HG03139 (cell line): ENCODE measurements at regions not wholly inside any gene's neighbourhood (a gene's known extent, or its start where the extent isn't known, plus 50 kb on each side); places are given as distances from the start of the nearest gene placed in this dataset.

Experiments used
- ATAC-seq: cut with Tn5 transposase; IDR thresholded peaks from one replicate; pipeline ENCODE4 v1.9.1; 2021; ENCODE audit not compliant: unreplicated experiment

- ATAC-seq, result no peak
These were observed 145.1 kb downstream of the SIPA1L2 start for GRCh38 chr1:232484856-232485255.

DNA sequence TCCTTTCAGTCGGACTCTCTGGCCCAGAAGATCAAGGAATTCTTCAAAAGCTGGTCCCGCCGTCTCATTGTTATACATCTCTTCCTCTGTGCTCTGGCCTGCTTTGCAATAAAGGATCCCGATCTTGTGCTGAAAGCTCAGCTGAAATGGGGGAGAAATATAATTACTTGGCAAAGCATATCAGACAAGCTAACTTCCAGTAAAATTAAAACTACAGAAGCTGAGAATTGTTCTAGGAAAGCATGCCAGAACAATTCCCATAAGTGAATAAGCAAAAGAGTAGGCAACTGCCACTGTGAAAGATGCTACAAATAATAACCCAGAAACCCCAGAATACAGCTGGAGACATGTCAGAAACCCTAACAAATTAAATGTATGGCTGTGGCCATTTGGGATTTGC lies 146.1 kb downstream of the SIPA1L2 start:
- no peak for ATAC-seq

GRCh38 chr1:232481091-232481490 lies 148.8 kb downstream of the SIPA1L2 start:
- ATAC-seq, result no peak

DNA sequence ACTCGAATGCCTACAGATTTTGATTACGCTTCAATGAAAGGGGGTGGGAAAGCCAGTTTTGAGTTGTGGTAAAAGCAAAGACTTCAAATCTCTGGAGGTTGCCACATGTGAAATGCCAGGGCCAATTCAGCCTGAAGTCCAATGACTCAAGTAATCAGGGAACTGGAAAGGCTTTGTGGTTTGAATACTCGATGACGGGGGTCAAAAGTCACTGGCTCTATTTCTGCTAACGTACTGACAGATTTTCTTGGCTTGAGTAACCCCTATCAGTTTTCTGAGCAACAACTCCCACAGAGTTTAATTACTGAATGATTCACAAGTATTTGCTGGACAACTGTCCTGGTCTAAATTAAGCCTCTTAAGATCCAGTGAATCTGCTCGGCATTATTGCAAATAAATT lies 152.2 kb downstream of the SIPA1L2 start:
- no peak for ATAC-seq

GRCh38 chr1:232476538-232476950 lies 153.4 kb downstream of the SIPA1L2 start:
- ATAC-seq, result no peak

DNA sequence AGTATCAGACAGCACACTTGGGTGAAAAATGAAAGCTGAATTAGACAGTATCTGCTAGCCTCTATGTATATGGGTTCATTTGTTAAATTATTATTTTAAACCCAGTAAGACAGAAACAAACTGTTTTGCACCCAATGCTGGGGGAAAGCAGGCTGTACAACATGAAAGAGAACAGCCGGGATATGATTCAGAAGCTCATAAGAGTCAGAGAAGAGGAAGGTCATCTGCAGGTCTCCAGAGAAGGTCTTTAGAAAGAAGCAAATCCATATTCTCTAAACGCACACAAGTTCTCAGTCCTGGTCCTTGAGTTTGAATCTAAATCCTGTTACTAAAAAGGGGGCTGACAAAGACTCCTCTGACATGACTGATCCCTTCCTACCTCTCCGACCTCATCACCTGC lies 155.1 kb downstream of the SIPA1L2 start:
- ATAC-seq, result no peak

DNA sequence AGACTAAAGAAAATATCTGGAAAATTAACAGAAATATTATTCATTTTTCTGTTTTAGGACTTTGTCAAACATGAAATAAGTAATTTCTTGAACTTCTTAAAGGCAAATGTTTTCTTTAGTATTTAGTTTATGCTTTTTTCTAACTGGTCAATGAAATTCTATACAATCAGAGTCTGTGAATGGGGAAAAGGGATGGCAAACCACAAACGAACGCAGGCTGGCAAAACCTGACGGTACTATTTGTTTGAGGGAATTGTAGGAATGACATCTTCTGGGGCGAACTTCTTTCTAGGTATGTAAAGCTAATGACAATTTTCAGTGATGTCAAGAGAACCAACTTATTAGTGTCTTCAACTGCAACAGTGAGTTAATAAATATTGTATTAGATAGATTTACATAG lies 156.0 kb downstream of the SIPA1L2 start:
- no peak for ATAC-seq

DNA sequence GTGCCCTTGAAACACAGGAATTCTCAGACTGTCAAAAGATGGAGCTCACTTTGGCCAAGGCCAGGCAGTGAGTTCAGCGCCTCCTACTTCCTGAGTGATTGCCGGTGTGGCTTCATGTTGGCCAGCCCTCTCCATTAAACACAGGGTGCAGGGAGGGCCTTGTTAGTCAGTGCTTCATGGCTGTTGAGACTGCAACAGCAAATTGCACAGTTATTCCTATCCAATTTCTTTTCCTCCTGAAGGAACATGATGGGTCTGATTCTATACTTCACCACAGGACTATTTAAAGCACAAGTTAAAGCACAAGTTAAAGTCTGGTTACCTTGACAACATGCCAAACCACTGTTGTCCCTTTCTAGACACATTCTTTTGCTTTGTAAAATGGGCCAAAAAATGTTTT lies 156.6 kb downstream of the SIPA1L2 start:
- ATAC-seq, result no peak

DNA sequence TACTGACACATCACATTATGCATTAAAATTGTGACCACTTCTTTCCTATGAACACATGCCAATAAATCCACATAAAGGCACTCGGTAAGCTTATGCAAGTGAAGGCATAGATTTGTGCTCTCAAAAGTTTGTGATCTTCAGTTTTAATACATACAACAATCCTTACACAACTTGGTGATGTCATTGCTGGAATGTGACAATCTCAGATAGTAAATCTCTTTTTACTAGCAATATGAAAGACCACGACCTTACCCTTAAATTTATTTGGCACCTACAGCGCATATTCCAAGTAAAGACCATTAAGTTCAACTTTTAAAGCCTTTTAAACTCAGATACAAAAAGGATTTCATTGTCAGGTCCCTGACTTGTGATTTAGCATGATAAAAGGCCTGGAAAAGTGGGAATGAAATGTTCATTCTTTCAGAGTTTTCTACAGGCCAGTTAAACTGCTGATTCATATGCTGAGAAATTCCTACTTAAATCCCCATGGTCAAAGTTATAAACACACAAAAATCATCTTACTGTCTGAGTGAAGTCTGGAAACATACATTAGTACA lies 157.4 kb downstream of the SIPA1L2 start:
- ATAC-seq, result no peak

- ATAC-seq, result no peak
These were observed 158.7 kb downstream of the SIPA1L2 start for GRCh38 chr1:232471250-232471649.

DNA sequence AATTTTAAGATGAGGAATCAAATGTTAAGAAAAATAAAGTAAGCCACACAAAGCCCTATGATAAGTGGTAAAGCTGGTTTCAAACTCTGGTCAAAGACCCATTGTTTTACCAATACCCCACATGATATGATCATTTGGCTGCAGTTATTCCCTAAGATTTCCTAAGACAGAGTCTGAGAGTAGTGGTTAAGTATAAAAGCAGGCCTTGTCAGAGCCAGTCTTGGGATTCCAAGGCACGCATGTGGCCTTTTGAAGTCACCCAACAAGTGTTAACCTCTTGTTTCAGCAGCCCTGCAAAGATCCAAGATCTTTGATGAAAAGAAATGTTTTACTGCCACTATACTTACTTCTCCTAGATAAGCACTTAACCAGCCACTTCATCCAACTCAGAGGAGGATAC lies 159.2 kb downstream of the SIPA1L2 start:
- ATAC-seq, result no peak

DNA sequence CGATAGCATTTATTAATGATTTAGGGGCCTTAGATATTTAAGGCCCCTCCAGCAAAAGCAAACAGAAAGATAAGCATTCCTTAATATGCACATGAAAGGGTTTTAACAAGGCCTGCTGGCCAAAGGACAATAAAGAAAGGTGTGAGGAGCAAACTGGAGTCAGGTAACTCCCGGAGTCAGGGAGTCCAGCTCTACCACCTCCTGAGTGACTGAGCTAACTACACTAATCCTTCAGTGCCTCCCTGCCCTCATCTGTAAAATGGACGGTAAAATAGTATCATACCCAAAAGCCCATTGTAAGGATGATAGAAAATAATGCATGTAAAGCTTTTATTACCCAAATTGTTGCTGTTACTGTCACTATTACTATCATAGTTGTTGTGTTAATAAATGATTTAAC lies 161.7 kb downstream of the SIPA1L2 start:
- no peak for ATAC-seq

DNA sequence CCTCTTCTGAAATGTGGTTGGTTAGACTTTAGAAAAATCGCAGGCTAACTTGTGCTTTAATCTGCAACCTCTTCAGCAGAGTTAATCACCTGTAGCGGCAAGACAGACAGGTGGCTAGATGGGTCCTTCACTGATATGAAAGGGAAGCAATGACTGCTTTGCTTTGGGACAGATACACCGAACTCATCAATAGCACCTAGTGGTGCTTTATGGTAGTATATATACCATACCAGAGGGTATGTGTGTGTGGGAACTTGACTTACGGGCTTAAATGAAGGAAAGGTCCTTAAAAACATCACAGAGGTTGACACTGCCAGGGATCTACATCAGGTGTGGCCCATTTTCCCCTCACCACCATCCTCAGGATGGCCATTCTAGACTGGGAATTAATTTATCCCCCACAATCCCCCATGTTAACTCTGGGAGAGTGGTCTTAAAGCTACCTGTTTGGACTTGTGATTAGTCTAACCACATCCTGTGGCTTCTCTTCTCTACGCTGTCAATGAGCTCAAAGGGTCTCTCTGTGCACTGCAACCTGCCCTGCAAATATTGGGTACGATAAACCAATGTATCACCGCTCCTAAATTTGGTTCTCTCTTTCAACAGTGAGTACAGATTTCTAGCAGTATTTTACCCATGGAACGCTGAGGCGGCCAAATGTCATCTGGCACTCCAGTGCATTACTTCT lies 162.7 kb downstream of the SIPA1L2 start:
- no peak for ATAC-seq

GRCh38 chr1:232464325-232464724 lies 165.6 kb downstream of the SIPA1L2 start:
- ATAC-seq, result no peak

GRCh38 chr1:232463225-232463624 lies 166.7 kb downstream of the SIPA1L2 start:
- ATAC-seq, result no peak

DNA sequence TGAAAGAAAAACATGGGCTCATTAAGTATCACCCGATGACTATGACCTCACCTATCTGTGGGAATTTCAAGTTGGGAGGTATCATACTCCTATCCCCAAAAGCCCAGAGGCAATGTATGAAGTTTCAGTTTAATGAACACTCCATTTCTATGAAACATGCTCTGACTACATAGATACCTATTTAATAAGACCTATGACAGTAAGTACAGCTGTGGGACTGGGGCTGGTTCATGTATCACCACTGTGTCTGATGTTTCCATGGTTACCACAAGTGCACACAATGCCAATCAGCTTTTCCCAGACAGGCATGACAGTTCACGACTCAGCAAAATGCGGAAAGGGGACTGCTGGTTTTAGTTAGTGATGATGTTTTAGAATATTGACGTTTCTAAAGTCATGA lies 167.7 kb downstream of the SIPA1L2 start:
- ATAC-seq, result no peak

DNA sequence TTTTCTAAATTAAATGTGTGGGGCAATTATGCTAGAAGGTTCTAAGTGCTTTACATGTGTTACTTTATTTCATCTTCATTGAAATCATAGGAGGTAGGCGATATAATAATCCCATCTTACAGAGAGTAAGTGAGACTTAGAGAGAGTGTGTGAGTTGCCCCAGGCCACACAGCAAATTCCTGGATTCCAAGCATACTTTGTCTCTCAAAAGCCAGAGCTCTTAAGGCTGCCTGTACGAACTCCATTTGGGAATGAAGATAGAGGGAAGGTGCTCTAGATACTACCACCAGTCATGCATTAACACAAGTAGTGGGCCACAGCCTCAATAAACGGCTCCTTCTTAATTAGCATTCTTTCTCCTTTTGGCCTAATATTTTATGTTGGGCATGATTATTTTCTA lies 170.1 kb downstream of the SIPA1L2 start:
- ATAC-seq, result no peak

DNA sequence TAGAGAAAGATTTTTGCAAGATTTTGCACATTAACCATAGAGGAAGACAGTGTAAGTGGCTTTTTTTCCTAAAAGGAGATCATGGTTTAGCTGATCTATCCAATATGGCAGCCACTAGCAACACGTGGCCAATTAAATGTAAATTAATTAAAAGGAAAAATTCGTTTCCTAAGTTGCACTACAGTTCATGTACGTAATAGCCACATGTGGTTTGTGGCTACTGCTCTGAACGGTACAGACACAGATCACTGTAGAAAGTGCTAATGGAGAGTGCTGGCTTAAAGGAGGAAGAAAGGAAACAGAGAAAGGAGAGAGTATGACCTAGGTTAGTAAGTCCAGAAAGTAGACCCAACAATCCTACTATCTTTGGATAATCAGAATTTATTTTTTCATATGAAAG lies 170.8 kb downstream of the SIPA1L2 start:
- no peak for ATAC-seq

GRCh38 chr1:232457595-232457994 lies 172.3 kb downstream of the SIPA1L2 start:
- no peak for ATAC-seq

DNA sequence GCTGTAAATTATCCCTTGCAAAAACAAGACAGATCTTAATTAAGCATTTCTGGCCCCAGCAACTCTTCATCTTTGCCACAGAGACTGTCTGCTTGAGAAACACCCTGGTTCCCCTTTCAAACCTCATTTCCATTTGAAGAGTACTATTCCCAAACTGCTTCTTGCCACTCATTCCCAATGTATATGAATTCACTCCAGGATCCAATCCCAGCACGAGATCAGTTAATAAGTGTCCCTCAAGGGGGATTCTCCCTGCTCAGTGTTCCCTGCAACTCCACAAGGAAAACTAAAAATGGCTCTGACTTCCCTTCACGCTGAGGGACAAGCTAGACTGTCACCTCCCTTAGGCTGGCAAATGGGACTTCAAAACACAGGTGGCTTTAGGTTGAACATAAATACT lies 173.2 kb downstream of the SIPA1L2 start:
- ATAC-seq, result no peak

DNA sequence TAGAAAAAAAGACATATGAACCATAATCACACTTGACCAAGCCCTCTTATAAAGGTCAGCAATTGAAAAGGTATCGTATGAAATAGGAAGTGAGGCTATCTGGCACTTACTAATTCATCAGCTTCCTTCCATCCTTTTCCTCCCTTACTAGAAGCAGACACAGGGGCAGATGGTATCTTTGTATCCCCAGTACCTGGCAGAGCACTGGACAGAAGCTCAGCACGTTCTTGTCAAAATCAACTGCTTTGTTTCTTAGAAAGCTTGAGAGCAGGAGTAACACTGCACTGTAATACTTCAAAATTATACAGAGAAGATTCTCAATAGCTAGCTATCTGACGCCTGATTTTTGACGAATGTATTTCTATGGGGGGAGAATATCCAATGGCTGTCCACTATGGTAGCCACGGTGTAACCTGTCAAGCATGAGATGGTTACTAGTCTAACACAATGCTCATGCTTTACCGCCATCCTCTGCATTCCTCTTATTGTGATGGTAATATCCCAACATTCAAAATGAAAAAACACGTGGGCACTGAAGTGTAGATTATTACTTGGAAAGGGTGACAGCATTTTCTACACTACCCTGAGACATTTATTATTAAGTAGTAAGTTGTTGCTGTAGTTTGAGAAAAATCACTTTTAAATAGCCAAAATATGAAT lies 175.6 kb downstream of the SIPA1L2 start:
- ATAC-seq, result no peak

- ATAC-seq, result no peak
These were observed 177.0 kb downstream of the SIPA1L2 start for GRCh38 chr1:232452736-232453440.
